OCI-LY3 (cell line): ENCODE measurements at regions not wholly inside any gene's neighbourhood (a gene's known extent, or its start where the extent isn't known, plus 50 kb on each side); places are given as distances from the start of the nearest gene placed in this dataset.

Experiments used
- H2AFZ ChIP-seq: fragments of 200-600, 300-600 bp; shearing (Covaris generic); 2 replicates; pipeline ENCODE4 v1.6.0; 2014; ENCODE audit warnings: antibody characterized with exemption, low read depth, low read length
- H3K27ac ChIP-seq: fragments of 200-600, 300-600 bp; sonication (generic); 2 replicates; pipeline ENCODE4 v1.5.1; 2014; ENCODE audit warnings: mild to moderate bottlenecking, low read length, moderate library complexity, mixed read lengths
- H3K27me3 ChIP-seq: fragments of 200-600, 300-600 bp; sonication (generic); 2 replicates; pipeline ENCODE4 v1.6.1; 2014; ENCODE audit warnings: low read depth, low read length, mixed read lengths
- H3K36me3 ChIP-seq: fragments of 200-600, 300-600 bp; sonication (generic); replicated peaks from 2 replicates; pipeline ENCODE3; 2014; ENCODE audit warnings: low read depth, low read length, mixed read lengths
- H3K4me1 ChIP-seq: fragments of 300-600, 200-600 bp; sonication (generic); 2 replicates; pipeline ENCODE4 v1.6.1; 2014; ENCODE audit warnings: low read length, mixed read lengths
- H3K4me2 ChIP-seq: fragments of 200-600, 300-600 bp; sonication (generic); 2 replicates; pipeline ENCODE4 v1.6.1; 2014; ENCODE audit warnings: low read length, mixed read lengths
- H3K4me3 ChIP-seq: fragments of 300-600, 200-600 bp; sonication (generic); 2 replicates; pipeline ENCODE4 v1.5.1; 2014; ENCODE audit warnings: antibody characterized with exemption, mild to moderate bottlenecking, low read length, moderate library complexity
- H3K79me2 ChIP-seq: fragments of 300-600, 200-600 bp; shearing (Covaris generic); 2 replicates; pipeline ENCODE4 v1.6.1; 2014; ENCODE audit warnings: mild to moderate bottlenecking, low read length, mixed read lengths
- H3K9ac ChIP-seq: fragments of 300-600, 200-600 bp; shearing (Covaris generic); 2 replicates; pipeline ENCODE4 v1.6.0; 2014; ENCODE audit warnings: mild to moderate bottlenecking, low read length, moderate library complexity
- H3K9me3 ChIP-seq: fragments of 200-600, 300-600 bp; shearing (Covaris generic); 2 replicates; pipeline ENCODE4 v1.6.1; 2014; ENCODE audit warnings: low read length, mixed read lengths; ENCODE audit not compliant: insufficient read depth
- H4K20me1 ChIP-seq: fragments of 200-600, 300-600 bp; sonication (generic); 2 replicates; pipeline ENCODE4 v1.6.1; 2016; ENCODE audit warnings: low read length, mixed read lengths; ENCODE audit not compliant: insufficient read depth
- CTCF ChIP-seq: fragments of 200-600, 300-600 bp; sonication (generic); IDR thresholded peaks from 2 replicates; pipeline ENCODE4 v1.5.1; 2014; ENCODE audit warnings: antibody characterized with exemption, low read length, low read depth
- EZH2phosphoT487 ChIP-seq: fragments of 200-600 bp; shearing (Covaris generic); IDR thresholded peaks from 2 replicates; pipeline ENCODE4 v1.6.1; 2018; ENCODE audit warnings: antibody characterized with exemption, mixed run types, low read depth

- no peaks in the 10 kb centered on the region for H3K79me2 ChIP-seq
- H3K27ac ChIP-seq: no peak overlapping the region
- no peaks in the 10 kb centered on the region for H3K9me3 ChIP-seq
- no peak overlapping the region for H3K9ac ChIP-seq
- TF ChIP-seq EZH2phosphoT487: no peak
- TF ChIP-seq CTCF: no peak
- H3K4me3 ChIP-seq: no peak overlapping the region
- H4K20me1 ChIP-seq: no peaks in the 10 kb centered on the region
- no peaks in the 10 kb centered on the region for H3K27me3 ChIP-seq
- H3K4me2 ChIP-seq: no peak overlapping the region
- H3K4me1 ChIP-seq: no peaks in the 10 kb centered on the region; the same call in 1 of the 2 replicates
- H3K36me3 ChIP-seq: no peaks in the 10 kb centered on the region
- H2AFZ ChIP-seq: no peak overlapping the region
These were observed 409.4 kb upstream of the CD180 start for GRCh38 chr5:67605730-67606585.

- Histone ChIP-seq H3K9me3 (no peaks in the 10 kb centered on the region), H3K79me2 (no peaks in the 10 kb centered on the region), H2AFZ (no peak overlapping the region), H3K4me1 (no peaks in the 10 kb centered on the region), H3K4me3 (no peak overlapping the region), H3K4me2 (no peak overlapping the region), H3K27me3 (no peaks in the 10 kb centered on the region), H4K20me1 (no peaks in the 10 kb centered on the region), H3K36me3 (no peaks in the 10 kb centered on the region), H3K9ac (no peak overlapping the region), H3K27ac (no peak overlapping the region)
- TF ChIP-seq EZH2phosphoT487 (no peak), CTCF (no peak)
These were observed 394.9 kb upstream of the CD180 start for GRCh38 chr5:67591491-67591890.

- TF ChIP-seq CTCF (no peak), EZH2phosphoT487 (no peak)
- H4K20me1 ChIP-seq: no peaks in the 10 kb centered on the region
- no peaks in the 10 kb centered on the region for H3K79me2 ChIP-seq
- H3K27me3 ChIP-seq: no peaks in the 10 kb centered on the region
- no peaks in the 10 kb centered on the region for H3K36me3 ChIP-seq
- no peaks in the 10 kb centered on the region for H3K9me3 ChIP-seq
- no peak overlapping the region for H3K9ac ChIP-seq
- H3K4me2 ChIP-seq: no peak overlapping the region
- no peak overlapping the region for H2AFZ ChIP-seq
- no peak overlapping the region for H3K27ac ChIP-seq
- H3K4me1 ChIP-seq: no peaks in the 10 kb centered on the region
- H3K4me3 ChIP-seq: no peak overlapping the region
These were observed 391.8 kb upstream of the CD180 start for GRCh38 chr5:67588389-67588788.

- Histone ChIP-seq H3K79me2 (no peaks in the 10 kb centered on the region), H3K36me3 (no peaks in the 10 kb centered on the region), H3K9ac (no peak overlapping the region), H3K4me3 (no peak overlapping the region), H2AFZ (no peak overlapping the region), H3K4me1 (no peaks in the 10 kb centered on the region), H4K20me1 (no peaks in the 10 kb centered on the region), H3K9me3 (no peaks in the 10 kb centered on the region), H3K4me2 (no peak overlapping the region), H3K27ac (no peak overlapping the region), H3K27me3 (no peaks in the 10 kb centered on the region)
- TF ChIP-seq CTCF: no peak
- TF ChIP-seq EZH2phosphoT487: no peak
These were observed 384.6 kb upstream of the CD180 start for GRCh38 chr5:67581203-67581602.
